Peyer's patch (tissue), 4 donors: ENCODE measurements at regions not wholly inside any gene's neighbourhood (a gene's known extent, or its start where the extent isn't known, plus 50 kb on each side); places are given as distances from the start of the nearest gene placed in this dataset.

ENCODE experiments used
- CTCF ChIP-seq, 6 experiments: fragments of 450-650 bp in 4 of 6; fragments of 200-600 bp in 2 of 6; sonication (generic) in 1 of 6; IDR thresholded peaks; one replicate each; pipeline ENCODE4 v1.5.1; 2017 to 2019; ENCODE audit warnings: antibody characterized with exemption in 6 of 6, mild to moderate bottlenecking in 3 of 6, moderate library complexity in 1 of 6
- POLR2A ChIP-seq, 2 donors: fragments of 450-650 bp; IDR thresholded peaks; one replicate each; pipeline ENCODE4 v1.5.1; 2017; ENCODE audit warnings: antibody characterized with exemption in 2 of 2, mild to moderate bottlenecking in 2 of 2, moderate library complexity in 2 of 2

- no peak for TF ChIP-seq CTCF (IDR thresholded peaks at IDR 0.05)
- no peak for TF ChIP-seq POLR2A (IDR thresholded peaks at IDR 0.05)
Measured at GRCh38 chrX:126063984-126064383, 102.1 kb downstream of the DCAF12L2 start.
